NCI-H2227 treated with DMSO at 0.1 percent for 48 hours (cell line): ENCODE measurements at regions not wholly inside any gene's neighbourhood (a gene's known extent, or its start where the extent isn't known, plus 50 kb on each side); places are given as distances from the start of the nearest gene placed in this dataset.

Experiments used
- DNase-seq: peaks from one replicate; lab custom pipeline; 2025; lab: John Stamatoyannopoulos, UW

GRCh38 chr2:19600506-19600905, 242.1 kb upstream of the OSR1 start:
- DNase-seq, result no peak

GRCh38 chr2:19598971-19599370, 240.5 kb upstream of the OSR1 start:
- no peak for DNase-seq

- DNase-seq, result no peak
Observed at GRCh38 chr2:19592197-19592596, 233.8 kb upstream of the OSR1 start.

GRCh38 chr2:19589791-19590190, 231.4 kb upstream of the OSR1 start:
- DNase-seq, result no peak

- DNase-seq, result no peak
Observed at GRCh38 chr2:19580830-19581229, 222.4 kb upstream of the OSR1 start.

- no peak for DNase-seq
Observed at GRCh38 chr2:19580264-19580663, 221.8 kb upstream of the OSR1 start.

- no peak for DNase-seq
Observed at GRCh38 chr2:19579461-19579860, 221.0 kb upstream of the OSR1 start.

GRCh38 chr2:19577723-19578122, 219.3 kb upstream of the OSR1 start:
- DNase-seq, result no peak

- DNase-seq, result no peak
Observed at GRCh38 chr2:19576411-19576810, 218.0 kb upstream of the OSR1 start.

- DNase-seq, result no peak
Observed at GRCh38 chr2:19575641-19576040, 217.2 kb upstream of the OSR1 start.

GRCh38 chr2:19574778-19575260, 216.4 kb upstream of the OSR1 start:
- no peak for DNase-seq

- DNase-seq, result no peak
Observed at GRCh38 chr2:19573784-19574183, 215.4 kb upstream of the OSR1 start.

- DNase-seq, result no peak
Observed at GRCh38 chr2:19571773-19572172, 213.3 kb upstream of the OSR1 start.

GRCh38 chr2:19569300-19569791, 210.9 kb upstream of the OSR1 start:
- DNase-seq, result no peak

GRCh38 chr2:19568809-19569208, 210.4 kb upstream of the OSR1 start:
- no peak for DNase-seq

- DNase-seq, result no peak
Observed at GRCh38 chr2:19560785-19561184, 202.4 kb upstream of the OSR1 start.

GRCh38 chr2:19559596-19560240, 201.3 kb upstream of the OSR1 start:
- no peak for DNase-seq

- no peak for DNase-seq
Observed at GRCh38 chr2:19556648-19557047, 198.2 kb upstream of the OSR1 start.

- no peak for DNase-seq
Observed at GRCh38 chr2:19554520-19554919, 196.1 kb upstream of the OSR1 start.

- DNase-seq, result no peak
Observed at GRCh38 chr2:19552270-19552669, 193.8 kb upstream of the OSR1 start.

- no peak for DNase-seq
Observed at GRCh38 chr2:19550750-19551149, 192.3 kb upstream of the OSR1 start.

GRCh38 chr2:19549821-19550220, 191.4 kb upstream of the OSR1 start:
- DNase-seq, result no peak

- no peak for DNase-seq
Observed at GRCh38 chr2:19548116-19548515, 189.7 kb upstream of the OSR1 start.

GRCh38 chr2:19547321-19547720, 188.9 kb upstream of the OSR1 start:
- no peak for DNase-seq
